ENCODE measurements at regions not wholly inside any gene's neighbourhood (a gene's known extent, or its start where the extent isn't known, plus 50 kb on each side); places are given as distances from the start of the nearest gene placed in this dataset.
A peak's percentile ranks its signal among the peaks of the same experiment; 100 is the strongest.

- DNase-seq (ENCODE audit: low read depth) = no peak
Observed at GRCh38 chr14:31965735-31966598, 111.1 kb upstream of the ARHGAP5 start.

- peak; percentile 12 for DNase-seq (ENCODE audit: low read depth)
Observed at GRCh38 chr14:31966896-31967668, 110.0 kb upstream of the ARHGAP5 start.

DNA sequence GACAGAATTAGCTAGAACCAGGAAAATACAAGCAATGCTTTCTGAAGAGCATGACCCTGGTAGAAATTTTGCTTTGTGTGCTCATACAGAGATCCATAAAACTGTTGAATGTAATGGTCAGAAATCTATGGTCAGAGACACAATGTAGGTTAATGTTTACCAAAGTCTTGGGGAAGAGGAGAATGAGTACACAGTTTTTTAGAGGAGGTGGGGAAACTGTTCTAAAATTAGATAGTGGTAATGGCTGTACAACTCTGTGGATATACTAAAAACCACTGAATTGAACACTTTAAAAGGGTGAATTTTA lies 109.5 kb upstream of the ARHGAP5 start:
- no peak for DNase-seq (ENCODE audit: low read depth)

DNA sequence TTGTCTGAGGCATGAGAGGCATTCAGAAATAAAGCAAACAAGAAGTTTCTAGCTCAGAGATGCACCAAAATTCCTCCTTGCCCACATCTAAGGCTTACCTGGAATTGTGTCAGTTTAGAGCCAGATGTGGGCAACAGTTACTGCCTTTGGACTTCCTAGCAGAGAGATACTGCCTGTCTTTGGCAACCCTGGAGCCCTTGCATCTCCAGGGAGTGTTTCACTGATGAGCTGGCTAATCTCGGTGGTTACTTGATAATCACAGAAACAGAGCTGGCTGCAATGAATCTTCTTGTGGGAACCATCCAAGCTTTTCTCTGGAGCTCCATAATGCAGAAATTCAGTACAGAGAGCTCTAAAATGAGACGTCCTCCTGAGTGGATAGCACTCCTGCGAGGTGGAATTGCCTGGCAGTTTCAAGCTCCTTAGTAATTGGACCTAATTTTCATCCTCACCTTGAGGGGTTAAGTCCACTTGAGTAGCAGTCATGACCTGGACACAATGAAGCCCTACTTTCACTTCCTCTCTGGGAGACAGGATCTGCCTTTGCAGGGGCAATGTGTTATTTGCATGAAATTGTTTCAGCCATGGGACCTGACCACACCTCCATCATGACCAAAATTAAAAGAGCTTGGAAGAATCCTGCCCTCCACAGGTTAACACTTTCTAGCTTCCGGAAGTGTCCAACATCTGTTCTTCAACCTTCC lies 108.8 kb upstream of the ARHGAP5 start:
- DNase-seq (ENCODE audit: low read depth) = peak; percentile 61

- no peak for DNase-seq (ENCODE audit: low read depth)
Observed at GRCh38 chr14:31968956-31969698, 108.0 kb upstream of the ARHGAP5 start.

GRCh38 chr14:31969699-31970240 lies 107.3 kb upstream of the ARHGAP5 start:
- DNase-seq (ENCODE audit: low read depth) = no peak

DNA sequence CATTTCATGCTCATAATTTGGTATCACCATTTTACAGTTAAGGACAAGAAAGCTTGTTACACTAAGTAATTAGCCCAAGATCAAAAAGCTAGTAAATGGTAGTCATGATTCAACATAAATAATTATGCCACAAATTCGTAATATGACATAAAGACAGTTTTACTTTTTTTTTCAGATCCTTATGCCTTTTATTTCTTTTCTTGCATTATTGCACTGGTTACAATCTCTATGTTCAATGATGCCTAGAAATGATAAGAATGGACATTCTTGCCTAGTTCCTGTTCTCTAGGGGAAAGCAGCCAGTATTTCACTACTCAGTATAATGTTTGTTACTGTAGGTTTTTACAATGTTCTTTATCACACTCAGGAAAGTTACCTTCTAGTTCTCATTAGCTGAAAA lies 106.4 kb upstream of the ARHGAP5 start:
- DNase-seq (ENCODE audit: low read depth) = no peak

DNA sequence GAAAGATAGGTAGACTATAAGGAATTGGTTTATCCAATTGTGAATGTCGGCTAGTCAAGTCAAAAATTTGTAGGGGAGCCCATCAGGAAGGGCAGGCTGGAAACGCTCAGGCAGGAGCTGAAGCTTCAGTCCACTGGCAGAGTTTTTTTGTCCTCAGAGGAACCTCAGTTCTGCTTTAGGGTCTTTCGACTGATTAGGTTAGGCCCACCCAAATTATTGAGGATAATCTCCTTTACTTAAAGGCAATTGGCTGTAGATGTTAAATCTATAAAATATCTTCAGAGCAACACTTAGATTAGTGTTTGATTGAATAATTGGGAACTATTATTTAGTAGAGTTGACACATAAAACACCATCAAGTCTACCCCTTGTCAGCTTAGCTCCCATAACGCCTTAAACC lies 105.5 kb upstream of the ARHGAP5 start:
- DNase-seq (ENCODE audit: low read depth) = no peak

- DNase-seq (ENCODE audit: low read depth) = no peak
Observed at GRCh38 chr14:31977001-31977556, 100.0 kb upstream of the ARHGAP5 start.

DNA sequence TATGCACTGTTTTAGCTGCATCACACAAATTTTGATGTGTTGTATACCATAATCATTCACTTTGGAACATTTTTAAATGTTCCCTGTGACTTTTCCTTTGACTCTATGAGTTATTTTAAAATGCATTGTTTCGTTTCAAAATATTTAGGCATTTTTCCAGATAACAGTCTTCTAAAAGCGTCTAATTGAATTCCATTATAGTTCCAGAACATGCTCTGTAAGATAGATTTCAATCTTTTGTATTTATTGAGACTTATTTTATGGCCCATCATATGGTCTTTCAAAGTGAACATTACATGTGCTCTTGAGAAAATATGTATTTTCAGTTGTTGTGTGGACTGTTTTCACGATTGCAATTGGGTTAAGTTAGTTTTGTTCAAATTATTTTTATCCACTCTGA lies 98.7 kb upstream of the ARHGAP5 start:
- DNase-seq (ENCODE audit: low read depth) = no peak

GRCh38 chr14:31982642-31983041 lies 94.5 kb upstream of the ARHGAP5 start:
- DNase-seq (ENCODE audit: low read depth) = no peak

DNA sequence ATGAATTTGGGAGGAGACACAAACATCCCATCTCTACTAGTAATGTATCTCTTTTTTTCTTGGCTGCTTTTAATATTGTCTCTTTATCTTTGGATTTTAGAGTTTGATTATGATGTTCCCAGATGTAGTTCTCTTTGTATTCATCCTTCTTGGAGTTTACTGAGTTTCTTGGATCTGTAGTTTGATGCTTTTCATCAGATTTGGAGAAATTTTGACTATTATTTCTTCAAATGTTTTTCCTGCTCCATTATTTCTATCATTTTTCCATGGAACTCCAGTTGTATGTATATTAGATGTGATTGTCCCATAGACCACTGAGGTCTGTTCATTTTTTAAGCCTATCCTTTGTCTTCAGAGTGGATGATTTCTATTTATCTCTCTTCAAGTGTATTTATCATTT lies 90.7 kb upstream of the ARHGAP5 start:
- no peak for DNase-seq (ENCODE audit: low read depth)

DNA sequence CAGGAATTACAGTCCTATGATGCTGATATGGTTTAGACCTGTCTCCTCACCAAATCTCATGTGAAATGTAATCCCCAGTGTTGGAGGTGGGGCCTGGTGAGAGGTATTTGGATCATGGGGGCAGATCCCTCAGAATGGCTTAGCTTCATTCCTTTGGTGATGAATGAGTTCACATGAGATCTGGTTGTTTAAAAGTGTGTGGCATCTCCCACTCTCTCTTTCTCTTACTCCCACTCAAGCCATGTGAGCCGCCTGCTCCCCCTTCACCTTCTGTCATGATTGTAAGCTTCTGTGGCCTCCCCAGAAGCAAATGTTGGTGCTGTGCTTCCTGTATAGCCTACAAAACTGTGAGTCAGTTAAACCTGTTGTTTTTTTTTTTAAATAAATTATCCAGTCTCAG lies 89.4 kb upstream of the ARHGAP5 start:
- DNase-seq (ENCODE audit: low read depth) = no peak

GRCh38 chr14:31988244-31988643 lies 88.9 kb upstream of the ARHGAP5 start:
- DNase-seq (ENCODE audit: low read depth) = no peak

- DNase-seq (ENCODE audit: low read depth) = no peak
Observed at GRCh38 chr14:31990183-31990857, 86.8 kb upstream of the ARHGAP5 start.

- DNase-seq (ENCODE audit: low read depth) = peak; percentile 78
Observed at GRCh38 chr14:31990926-31991572, 86.1 kb upstream of the ARHGAP5 start.

GRCh38 chr14:31992011-31992447 lies 85.1 kb upstream of the ARHGAP5 start:
- peak; percentile 90 for DNase-seq (ENCODE audit: low read depth)

DNA sequence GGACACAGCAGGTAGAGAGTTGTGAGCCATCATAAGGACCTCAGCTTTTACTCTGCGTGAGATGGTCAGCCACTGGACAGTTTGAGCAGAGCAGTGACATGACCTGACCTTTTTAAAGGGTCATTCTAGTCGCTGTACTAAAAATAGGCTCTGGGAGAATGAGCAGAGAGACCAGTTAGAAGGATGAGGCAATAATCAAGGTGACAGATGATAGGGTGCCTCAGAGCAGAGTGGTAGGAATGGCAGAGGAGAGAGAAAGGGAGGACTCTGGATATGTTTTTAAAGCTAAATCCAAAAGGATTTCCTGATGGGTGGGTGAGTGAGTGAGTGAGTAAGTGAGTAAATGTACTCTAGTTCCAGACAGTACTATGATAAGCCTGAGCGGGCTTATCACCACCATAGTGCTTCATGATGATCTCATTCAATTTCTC lies 83.6 kb upstream of the ARHGAP5 start:
- DNase-seq (ENCODE audit: low read depth) = no peak

DNA sequence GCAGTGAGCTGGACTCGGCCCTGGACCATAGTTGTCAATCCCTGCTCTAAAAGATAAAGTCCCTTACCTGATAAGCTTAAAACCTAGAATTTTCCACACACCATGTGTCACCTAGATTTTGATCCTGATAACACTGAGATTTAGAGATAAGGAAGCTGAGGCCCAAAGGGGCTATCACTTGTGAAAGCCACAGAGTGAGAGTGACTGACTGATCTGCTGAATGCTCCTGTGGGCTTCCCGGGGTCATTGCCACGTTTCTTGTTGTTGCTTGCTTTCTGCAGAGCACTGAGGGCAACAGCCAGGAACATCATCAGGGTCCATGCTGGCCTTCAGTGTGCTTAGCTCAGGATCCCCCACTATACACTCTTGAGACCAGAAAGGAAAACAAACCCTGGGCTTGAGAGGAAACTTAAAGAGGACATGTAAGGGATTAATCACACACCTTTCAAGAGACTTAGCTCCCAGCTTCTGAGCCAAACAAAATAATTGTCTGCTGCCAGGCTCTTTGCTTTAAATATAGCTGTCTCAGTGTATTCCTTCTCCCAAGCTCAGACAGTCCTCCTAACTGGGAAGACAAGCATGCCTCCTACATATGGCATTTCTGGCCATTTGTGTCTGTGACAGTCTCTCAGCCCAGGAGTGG lies 82.6 kb upstream of the ARHGAP5 start:
- no peak for DNase-seq (ENCODE audit: low read depth)

DNA sequence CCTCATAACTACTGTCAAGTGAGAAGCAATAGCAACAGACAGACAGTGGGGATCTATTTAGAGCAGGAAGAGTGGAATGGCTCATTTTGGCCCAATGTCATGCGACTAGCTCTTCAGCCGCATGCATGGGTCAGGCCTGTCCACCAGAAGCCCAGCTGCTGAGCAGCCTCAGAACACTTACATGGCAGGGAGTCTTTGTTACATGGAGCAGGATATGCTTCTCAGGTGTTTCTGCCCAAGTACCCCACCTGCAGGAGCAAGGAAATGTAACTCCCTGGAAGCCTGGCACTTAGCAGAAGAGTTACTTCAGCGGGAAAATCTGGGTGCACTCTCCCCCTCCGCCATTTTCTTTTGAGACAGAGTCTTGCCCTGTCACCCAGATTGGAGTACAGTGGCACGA lies 73.5 kb upstream of the ARHGAP5 start:
- DNase-seq (ENCODE audit: low read depth) = no peak
